ENCODE measurements at regions not wholly inside any gene's neighbourhood (a gene's known extent, or its start where the extent isn't known, plus 50 kb on each side); places are given as distances from the start of the nearest gene placed in this dataset.
"Not testable (repeated sequence)": the region's sequence is repeated elsewhere in the genome, so short reads cannot be mapped to it uniquely, and the experiment has no call there.

DNA sequence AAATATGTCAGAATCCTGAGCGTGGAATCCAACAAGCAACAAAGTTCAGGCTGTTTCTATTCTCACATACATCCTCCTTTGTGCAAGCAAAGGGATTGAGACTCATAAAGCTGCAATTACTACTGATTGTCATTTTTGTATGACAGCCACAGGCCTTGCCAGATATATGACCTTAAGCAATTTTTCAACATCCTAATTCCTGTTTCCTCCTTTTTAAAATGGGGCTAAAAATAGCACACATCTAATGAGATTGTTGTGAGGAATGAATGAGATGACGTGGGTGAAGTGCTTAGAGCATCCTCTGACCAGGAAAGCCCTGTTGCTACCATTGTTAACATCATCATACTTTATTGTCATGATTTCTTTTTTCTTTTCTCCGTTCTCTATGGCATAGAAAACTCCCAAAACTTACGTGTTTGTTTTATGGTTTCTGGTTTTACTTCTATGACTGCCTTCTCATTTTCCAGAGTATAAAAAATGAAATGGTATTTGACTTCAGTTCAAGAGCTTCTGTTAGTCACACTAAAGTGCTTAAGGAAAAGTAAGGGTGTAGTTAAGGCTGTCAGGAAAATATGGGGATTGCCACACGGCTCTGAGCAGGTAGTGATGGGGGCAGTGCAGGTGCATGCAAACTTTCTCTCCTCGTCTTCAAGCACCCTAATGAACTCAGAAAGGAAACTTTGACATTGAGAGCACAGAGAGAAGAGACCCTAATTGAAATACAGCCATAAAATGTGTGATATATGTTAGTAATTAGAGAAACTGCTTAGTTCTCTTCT, 590.6 kb upstream of the NETO1 start:
- no peak for DNase-seq (ENCODE audit: low read depth in 2 of 2)

DNA sequence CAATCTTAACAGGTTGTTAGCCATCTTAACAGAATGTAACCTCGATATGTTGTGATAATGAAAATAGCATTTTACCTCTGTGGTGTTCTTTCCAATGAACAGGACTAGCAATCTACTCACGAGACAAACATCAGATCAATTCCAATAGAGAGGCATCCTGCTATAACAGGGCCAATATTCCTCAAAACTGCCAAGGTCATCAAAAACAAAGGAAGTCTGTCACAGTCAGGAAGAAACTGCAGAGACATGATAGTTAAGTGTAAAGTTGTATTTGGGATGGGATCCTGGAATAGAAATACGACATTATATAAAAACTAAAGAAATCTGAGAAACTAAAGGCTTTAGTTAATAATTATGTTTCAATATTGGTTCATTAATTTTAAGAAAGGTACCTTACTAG, 588.9 kb upstream of the NETO1 start:
- no peak for DNase-seq (ENCODE audit: low read depth in 2 of 2)

DNA sequence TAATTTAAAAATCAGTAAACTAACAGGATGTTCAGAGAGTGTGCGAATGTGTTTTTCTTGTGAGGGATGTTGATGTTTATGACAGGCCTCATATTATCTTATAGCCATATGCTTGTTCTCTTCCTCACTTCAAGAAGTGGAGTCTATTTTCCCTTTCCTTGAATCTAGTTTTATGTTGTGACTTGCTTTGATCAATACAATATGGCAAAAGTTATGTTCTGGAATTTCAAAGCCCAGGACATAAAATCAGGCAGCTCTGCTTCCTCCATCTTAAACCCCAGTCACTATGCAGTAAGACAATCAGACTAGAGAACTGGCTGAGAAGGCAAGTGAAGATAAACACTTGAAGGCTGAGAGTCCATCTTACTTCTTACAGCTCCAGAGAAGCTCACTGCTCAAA, 585.1 kb upstream of the NETO1 start:
- no peak for DNase-seq (ENCODE audit: low read depth in 2 of 2)

DNA sequence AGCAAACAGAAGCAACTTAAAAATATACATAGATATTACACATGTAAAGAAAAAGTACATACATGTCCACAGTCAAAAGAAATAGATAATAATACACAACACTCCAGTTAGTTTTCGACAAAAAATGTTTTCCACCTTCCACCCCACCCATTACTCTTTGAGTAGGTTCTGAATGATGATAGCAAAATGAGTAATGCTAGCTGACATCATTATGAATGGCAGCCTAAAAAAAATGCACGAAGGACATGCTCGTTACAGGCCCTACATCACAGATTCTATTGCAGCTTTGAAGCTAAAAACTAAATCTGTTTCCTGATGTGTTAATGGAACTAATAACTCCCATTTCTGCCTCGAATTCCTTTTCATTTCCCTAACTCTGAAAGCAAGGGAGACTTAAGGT, 578.7 kb upstream of the NETO1 start:
- no peak for DNase-seq (ENCODE audit: low read depth in 2 of 2)

DNA sequence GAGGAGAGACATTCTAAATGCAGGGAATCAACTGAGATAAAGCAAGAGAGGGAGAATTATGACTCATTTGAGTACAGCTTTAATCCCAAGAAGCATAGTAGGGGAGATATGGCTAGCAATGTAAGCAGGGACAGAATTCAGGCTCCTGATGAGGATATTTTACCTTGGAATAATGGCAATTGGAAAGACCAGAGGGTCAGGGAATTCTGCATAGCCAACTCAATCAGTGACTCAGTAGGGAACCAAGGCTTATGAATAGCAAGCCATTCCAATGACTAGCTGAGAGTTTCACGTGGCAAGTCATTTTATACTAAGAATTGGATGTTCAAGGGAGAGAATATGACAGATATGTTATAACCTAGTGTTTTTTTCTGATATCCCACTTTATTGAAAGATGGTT, 563.8 kb upstream of the NETO1 start:
- DNase-seq (ENCODE audit: low read depth in 2 of 2), result no peak

DNA sequence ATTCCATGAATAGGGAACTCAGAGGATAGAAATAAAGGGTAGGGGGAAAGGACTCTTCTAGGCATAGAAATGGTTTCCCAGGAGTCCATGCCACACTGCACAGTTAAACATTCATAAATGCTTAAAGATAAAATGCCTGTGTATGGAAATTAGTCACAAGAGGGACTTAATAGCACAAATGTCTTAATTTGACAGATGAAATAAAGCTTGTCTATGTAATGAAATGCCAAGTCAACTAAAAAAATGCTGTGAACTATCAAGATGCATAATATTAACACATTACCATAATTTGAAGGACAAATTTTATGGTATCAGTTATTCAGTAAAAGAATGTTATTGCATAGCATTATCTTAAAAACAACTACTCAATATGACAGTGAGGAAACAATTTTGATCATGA, 553.2 kb upstream of the NETO1 start:
- DNase-seq (ENCODE audit: low read depth in 2 of 2), result no peak

DNA sequence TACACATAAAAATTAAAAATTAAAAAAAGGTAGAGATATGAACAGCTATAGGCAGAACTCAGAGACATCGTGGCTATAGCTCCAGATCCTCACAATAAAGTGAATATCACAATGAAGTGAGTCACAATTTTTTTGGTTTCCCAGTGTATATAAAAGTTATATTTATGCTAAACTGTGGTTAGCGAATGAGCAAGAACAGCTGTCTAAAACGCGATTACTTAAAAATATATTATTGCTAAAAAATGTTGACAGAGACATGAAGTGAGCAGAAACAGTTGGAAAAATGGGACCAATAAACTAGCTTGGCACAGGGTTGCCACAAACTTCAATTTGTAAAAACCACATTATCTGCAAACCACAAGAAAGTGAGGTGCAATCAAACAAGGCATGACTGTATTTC, 551.7 kb upstream of the NETO1 start:
- DNase-seq (ENCODE audit: low read depth in 2 of 2), result no peak

DNA sequence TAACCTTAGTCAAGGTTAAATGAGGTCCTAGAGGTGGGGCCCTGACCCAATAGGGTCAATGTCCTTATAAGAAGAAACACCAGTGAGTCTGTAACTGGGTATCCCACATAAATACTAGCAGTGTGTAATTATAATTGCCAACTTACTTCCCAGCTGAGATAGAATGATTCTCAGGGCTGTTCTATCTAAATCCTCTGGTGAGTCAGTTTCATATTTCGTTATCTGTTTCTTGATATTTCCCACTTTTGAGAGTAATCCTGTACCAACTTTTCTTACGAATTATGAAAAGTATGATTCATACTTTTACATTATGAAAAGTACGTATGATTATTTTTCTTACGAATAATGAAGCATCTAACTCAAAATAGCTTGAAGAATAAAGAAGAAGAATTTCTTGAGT, 546.8 kb upstream of the NETO1 start:
- no peak for DNase-seq (ENCODE audit: low read depth in 2 of 2)

DNA sequence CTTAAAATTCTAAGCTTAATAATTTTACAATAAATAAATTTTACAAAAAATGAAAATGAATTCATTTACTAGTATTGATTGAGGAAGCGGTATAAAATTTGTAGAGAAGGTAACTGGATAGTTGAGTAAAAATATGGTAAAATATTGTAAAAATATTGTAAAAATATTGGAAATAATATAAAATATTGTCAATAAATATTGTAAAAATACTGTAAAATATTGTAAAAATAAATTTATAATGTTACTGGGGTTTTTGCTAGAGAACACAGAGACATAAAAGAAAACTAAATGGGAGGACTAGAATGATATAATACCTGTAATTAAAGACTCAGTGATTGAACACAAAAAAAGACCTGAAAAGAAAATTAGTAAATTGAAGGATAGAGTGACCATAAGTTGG, 546.3 kb upstream of the NETO1 start:
- DNase-seq (ENCODE audit: low read depth in 2 of 2), result no peak

DNA sequence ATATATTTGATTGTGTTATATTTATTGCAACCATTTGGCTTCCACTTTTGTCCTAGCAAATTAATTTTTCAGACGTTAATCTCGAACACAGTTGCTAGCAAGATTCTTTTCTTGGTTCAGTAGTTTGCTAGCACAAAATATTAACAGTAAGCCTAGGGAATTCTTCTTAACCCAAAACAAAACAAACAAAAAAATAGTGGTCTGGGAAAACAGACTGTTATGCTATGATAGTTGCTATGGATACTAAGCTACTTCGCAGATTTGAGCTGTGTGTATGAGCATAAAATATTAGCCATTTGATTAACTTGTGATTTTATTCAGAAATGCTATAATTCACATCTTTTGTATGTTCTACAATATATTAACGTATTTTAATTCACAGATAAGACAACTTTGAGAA, 541.5 kb upstream of the NETO1 start:
- no peak for DNase-seq (ENCODE audit: low read depth in 2 of 2)

DNA sequence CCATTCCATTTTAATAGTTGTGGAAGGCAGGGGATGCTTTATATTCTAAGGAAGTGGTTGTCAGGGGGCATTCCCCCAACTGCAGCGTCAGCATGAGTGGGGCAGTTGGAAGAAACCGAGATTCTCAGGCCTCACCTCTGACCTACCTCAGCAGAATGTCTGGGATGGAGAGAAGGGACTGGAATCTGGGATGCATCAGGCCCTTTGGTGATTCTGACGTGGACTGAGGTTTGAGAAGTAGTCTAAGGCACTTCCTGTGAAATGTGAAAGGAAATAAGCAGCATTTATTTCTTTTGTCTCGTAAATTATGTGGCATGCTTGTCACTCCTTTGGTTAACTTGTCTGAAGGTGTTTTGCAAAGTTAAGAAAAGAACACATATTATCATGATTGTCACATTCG, 540.7 kb upstream of the NETO1 start:
- DNase-seq (ENCODE audit: low read depth in 2 of 2), result no peak

DNA sequence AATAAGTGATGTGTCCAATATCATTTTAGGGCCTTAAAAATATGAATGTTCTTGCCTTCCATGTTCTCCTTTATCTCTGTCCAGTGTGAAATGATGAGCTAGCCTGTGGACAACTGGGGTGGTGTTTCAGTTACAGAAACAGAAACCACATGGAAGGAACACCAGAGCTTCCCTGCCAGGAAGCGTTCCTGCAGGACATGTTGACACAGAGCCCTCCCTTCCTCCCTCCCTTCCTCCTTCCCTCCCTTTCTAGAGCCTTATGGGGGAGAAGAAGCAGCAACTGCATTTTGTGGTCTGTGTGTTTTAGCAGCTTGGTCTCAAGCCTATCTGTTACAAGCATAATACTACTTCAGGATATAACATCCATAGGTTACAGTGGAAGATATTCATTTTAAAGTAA, 539.7 kb upstream of the NETO1 start:
- no peak for DNase-seq (ENCODE audit: low read depth in 2 of 2)

DNA sequence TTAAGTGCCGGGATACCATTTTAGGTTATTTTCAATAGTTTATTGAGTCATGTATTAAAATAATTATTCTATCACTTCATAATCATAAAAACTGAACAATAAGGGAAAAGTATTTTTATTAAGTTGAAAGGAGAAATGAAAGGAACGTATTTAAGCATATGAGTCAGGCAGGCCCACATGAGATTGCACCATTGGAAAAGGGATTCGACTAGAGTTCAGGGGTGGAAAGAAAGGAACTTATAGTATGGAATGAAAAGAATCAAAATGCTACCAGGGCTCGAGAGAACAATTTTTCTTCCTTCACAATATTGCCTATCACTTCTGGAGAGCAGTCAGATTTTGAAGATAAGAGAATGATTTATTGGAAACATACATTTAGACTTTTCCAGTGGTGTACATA, 516.5 kb upstream of the NETO1 start:
- DNase-seq (ENCODE audit: low read depth in 2 of 2), result no peak

DNA sequence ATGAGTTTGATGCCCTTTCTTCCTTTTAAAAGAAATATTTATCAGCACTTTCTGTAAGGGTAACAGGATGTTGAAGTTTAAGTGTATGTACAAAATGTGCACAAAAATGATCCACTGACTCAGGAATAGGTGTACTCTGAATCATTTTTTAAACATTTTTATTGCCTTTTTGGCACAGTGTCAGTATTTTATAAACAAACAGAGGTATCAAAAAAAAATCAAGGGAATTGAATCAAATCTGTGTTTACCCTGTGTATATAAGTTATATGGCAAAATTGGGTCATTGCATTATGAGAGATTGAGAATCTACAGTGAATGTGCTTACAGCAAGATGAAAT, 513.9 kb upstream of the NETO1 start:
- no peak for DNase-seq (ENCODE audit: low read depth in 2 of 2)

DNA sequence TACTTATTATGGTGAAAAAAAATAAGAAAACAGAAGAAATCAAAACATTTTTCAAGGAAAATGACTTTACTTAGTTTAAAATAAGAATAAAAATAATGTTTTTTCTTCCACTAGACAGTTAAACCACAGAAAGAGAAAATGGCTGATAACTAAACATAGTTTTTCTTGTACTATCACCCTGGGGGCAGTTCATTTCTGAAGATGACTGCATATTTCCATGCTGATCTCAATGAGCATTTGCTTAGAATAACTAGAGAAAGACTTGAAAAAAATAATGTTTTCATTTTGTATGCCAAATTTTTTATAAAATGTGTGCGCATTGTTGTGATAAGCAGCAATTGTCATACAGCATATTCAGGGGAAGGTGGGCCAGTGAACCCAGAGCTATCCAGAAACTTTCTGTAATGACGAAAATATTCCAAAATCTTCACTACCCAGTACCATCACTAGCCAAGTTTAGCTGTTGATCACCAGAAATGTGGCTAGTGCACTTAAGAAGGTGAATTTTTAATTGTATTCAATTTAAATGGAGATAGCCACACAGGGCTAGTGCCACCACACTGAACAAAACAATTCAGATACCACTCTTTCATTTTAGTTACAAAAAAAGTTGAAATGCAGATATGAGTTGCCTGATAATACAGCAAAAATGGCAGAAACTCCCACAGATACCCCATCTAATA, 513.4 kb upstream of the NETO1 start:
- no peak for DNase-seq (ENCODE audit: low read depth in 2 of 2)

DNA sequence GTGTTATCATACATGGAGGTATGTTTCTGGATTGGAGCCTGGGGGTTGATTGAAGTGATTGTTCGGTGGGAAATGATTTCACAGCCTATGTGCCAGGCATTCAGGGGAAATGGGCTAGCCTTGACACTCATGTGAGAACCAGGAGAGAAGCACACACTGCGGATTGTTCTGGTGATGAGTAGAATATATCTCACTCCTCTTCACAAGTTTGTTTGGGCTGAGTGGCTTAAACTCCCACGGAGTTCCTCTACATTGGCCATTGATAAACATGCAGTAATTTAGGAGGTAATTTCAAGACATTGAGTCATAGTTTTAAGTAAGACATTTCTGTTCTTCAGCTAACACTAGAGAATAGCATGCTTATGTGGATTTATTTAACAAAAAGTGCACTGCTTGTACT, 498.9 kb upstream of the NETO1 start:
- no peak for DNase-seq (ENCODE audit: low read depth in 2 of 2)

DNA sequence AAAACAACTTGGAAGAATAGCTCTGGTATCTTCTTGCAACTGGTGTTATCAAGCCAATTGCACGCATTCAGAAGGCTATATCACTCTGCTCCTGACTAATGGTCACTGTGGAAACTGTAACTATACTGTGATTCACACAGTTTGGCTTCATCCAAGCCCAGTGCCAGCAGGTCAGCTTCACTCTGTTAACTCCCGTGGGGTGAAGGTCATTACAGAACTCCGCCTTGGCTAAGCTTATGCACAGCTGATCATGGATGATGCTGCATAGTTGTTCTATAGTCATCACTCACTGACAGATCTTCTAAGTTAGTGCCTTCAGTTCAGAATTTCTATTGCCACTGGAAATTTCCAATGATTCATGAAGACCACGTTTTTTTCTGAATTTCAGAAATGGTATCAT, 497.2 kb upstream of the NETO1 start:
- DNase-seq (ENCODE audit: low read depth in 2 of 2), result no peak

DNA sequence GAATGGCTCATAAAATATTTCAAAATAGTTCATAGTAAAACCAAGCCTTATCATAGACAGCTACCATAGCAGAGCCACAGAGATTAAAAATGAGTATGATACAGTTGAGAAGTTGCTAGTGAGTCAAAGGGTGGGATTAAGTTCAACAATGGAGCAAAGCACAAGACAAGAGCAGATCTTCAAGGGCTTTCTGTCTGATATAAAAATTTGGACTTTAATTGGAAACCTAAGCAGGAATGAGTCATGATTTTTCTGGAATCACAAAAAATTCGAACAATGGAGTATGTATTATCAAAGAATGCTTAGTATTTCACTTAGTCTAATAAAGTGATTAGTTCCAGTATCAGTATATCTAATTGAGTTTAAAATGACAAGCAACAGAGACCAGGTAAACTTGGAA, 487.3 kb upstream of the NETO1 start:
- no peak for DNase-seq (ENCODE audit: low read depth in 2 of 2)

DNA sequence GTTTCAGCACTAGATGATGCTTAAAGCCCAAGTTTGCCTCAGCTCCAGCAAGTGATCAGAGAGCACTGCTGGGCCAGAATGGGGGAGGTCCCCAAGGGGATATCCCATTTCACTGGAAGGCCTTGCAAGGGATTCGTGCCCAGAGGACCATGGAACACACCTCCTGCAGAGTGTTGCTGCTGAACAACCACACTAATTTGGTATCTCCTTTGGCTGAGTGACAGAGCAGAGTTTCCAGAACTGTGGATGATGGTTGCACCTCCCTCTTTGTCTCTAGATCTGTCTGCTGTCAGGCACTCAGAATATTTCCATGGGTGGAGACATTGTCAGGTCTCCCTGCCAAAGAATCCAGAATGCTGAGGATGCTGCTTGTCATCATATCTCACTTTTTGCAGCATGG, 484.8 kb upstream of the NETO1 start:
- DNase-seq (ENCODE audit: low read depth in 2 of 2), result no peak

DNA sequence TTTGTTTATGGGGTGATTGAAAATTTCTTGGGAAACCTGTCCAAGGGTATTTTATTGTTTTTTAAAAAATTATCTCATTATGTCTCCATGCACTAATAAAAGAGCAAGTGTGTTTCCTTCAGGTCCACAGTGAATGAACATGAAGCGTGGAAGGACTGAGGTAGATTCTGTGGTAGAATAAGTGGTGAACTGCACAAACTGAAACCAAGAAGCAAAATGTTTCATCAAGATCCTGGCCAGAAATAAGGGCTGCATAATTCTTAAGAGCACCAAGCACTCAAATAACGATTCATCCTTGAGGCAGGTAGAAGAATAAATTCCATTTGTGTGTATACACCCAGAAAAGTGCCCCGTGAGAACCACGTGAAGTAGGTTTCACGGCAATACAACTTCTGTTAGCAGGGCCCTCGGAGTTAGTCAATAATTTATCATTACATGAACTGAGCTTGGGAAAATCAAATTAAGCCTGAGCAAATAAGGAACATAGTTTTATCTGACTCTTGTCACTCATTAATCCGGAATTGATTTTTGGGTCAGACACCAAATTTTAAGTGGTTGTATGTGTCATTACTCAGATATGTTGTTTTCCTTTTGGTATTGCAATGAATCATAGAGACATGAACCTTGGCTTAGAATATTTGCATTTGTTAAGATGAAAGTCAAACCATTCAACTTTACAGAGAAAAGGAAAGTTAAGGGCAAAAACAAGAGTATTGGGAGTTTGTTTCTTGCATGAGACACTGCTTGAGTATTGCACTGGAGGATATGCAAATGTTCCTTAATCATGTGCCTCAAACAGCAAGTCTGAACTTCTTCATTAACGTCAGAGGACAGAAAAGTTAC, 472.6 kb upstream of the NETO1 start:
- DNase-seq (ENCODE audit: low read depth in 2 of 2), result no peak

DNA sequence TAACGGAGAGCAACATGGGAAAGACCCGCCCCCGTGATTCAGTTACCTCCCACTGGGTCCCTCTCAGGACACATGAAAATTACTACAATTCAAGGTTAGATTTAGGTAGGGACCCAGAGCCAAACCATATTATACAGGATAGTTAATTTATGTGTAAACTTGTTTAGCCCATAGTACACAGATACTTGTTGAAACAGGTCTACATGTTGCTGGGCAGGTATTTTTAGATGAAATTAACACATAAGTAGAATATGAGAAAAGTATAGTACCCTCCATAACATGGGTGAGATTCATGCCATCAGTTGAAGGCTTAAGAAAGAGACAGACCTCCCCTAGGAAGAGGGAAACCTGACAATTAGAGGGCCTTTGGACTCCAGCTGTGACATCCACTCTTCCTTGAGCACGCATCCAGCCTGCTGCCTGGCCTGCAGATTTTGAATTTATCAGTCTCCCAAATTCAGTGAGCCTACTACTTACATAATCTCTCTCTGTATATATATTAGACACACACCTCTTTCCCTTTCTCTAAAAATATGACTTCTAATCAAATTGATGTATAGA, 463.5 kb upstream of the NETO1 start:
- no peak for DNase-seq (ENCODE audit: low read depth in 2 of 2)

DNA sequence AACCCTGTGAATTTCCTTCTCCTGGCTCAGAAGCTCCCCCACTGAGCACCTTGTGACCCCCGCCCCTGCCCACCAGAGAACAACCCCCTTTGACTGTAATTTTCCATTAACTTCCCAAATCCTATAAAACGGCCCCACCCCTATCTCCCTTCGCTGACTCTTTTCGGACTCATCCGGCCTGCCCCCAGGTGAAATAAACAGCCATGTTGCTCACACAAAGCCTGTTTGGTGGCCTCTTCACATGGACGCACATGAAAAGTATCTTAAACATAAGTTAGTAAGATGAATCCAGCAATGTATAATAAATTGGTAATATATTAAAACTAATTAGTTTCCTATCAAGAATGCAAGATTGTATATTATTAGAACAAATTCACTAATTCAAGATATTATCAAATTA, 462.3 kb upstream of the NETO1 start:
- DNase-seq (ENCODE audit: low read depth in 2 of 2), result not testable (repeated sequence)
